ENCODE measurements at regions not wholly inside any gene's neighbourhood (a gene's known extent, or its start where the extent isn't known, plus 50 kb on each side); places are given as distances from the start of the nearest gene placed in this dataset.

- TF ChIP-seq TOX (CRISPR knock-in tag; IDR thresholded peaks at IDR 0.05; ENCODE audit: borderline replicate concordance) (no peak), PATZ1 (CRISPR knock-in tag; IDR thresholded peaks at IDR 0.05; ENCODE audit: borderline replicate concordance) (no peak), ZNF8 (CRISPR knock-in tag; IDR thresholded peaks at IDR 0.05) (no peak), POU6F1 (CRISPR knock-in tag; IDR thresholded peaks at IDR 0.05; ENCODE audit: borderline replicate concordance, low read depth) (no peak), CSDC2 (CRISPR knock-in tag; IDR thresholded peaks at IDR 0.05) (no peak), ZFP30 (CRISPR knock-in tag; IDR thresholded peaks at IDR 0.05) (no peak), ZFP3 (CRISPR knock-in tag; IDR thresholded peaks at IDR 0.05) (no peak), RARB (CRISPR knock-in tag; IDR thresholded peaks at IDR 0.05) (no peak), SNAI2 (CRISPR knock-in tag; IDR thresholded peaks at IDR 0.05) (no peak)
- TF ChIP-seq, protein P1, sequence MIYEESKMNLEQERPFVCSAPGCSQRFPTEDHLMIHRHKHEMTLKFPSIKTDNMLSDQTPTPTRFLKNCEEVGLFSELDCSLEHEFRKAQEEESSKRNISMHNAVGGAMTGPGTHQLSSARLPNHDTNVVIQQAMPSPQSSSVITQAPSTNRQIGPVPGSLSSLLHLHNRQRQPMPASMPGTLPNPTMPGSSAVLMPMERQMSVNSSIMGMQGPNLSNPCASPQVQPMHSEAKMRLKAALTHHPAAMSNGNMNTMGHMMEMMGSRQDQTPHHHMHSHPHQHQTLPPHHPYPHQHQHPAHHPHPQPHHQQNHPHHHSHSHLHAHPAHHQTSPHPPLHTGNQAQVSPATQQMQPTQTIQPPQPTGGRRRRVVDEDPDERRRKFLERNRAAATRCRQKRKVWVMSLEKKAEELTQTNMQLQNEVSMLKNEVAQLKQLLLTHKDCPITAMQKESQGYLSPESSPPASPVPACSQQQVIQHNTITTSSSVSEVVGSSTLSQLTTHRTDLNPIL (CRISPR knock-in tag; IDR thresholded peaks at IDR 0.05; ENCODE audit: low read depth) = no peak
These were observed 553.6 kb upstream of the FSIP2 start for GRCh38 chr2:185185044-185185443.

Measured in SK-N-SH treated with all-trans-retinoic acid at 6 μM for 48 hours (cell line).